ENCODE measurements at regions not wholly inside any gene's neighbourhood (a gene's known extent, or its start where the extent isn't known, plus 50 kb on each side); places are given as distances from the start of the nearest gene placed in this dataset.
"Not testable (repeated sequence)": the region's sequence is repeated elsewhere in the genome, so short reads cannot be mapped to it uniquely, and the experiment has no call there.

DNA sequence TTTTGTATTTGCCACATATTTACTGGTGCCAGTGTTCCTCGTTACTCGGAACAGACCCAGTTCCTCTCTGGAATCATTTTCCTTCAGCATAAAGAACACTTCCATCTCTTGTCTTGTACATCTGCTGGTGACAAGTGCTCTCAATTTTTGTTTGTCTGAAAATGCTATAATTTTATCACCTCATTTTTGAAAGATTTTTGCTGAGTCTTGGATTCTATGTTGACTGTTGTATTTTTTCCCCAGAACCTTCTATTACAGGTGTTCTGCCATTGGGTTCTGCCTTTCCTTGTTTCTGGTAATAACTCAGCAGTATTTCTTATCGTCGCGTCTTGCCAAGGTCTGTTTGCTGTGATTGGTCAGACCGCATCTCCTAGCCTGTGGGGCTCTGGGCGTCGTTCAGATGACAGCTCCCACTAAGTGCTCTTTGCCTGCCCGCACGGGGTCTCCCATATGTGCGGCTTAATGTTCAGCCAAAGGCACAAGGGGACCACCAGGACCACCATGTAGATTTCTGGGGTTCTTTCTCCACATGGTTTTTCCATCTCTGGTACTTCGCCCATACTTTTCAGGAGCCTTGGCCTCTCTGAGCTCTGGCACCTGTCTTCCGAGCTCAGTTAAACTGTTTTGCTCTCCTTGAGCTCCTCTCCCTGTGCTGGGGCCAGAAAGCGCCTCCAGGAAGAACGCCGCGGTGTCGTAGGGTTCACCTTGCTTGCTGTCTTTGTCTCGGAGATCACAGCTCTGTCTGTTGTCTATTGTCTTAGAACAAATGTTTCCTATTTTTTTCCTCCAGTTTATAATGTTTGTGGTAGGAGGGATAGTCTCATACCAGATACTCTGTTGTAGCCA is 80.0 kb downstream of the METRNL start:
- no peak for DNase-seq

DNA sequence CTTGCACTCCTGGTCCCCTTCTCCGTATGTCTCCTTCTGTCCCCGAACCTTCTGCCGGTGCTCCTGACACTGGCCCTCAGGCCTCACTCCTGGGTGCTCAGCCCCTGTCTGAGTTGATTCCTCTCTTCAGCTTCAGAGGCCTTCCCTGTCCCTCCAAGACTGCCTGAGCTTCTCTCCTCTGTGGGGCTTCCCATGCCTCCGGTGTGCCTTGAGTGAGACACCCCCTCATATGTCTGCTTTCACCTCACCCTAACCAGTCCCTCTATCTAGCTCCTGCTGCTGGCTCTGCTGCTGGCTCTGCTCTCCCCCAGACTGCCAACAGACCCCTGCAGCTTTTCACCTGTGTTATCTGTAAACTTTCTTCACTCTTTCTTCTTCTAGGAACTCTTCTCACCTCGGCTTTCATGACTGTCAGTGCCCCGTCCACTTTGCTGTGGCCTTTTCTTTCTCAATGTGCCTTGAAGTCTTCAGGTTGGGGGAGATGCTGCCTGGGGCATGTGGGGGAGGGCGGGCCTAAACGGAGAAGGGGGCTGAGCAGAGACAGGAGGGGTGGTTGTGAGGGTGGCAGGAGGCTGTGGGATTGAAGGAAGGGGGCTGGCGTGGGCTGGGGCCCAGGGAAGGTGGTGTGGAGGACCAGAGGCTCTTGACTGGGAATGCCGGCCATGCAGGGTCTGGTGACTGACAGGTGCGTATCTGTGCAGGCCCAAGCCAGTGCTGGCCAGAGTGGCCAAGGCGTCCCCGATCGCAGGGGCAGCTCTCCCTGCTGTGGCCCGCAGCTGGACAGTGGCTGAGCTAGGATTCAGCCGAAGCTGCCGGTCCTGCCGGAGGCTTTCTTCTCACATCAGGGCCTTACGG is 81.3 kb downstream of the METRNL start:
- no peak for DNase-seq

DNA sequence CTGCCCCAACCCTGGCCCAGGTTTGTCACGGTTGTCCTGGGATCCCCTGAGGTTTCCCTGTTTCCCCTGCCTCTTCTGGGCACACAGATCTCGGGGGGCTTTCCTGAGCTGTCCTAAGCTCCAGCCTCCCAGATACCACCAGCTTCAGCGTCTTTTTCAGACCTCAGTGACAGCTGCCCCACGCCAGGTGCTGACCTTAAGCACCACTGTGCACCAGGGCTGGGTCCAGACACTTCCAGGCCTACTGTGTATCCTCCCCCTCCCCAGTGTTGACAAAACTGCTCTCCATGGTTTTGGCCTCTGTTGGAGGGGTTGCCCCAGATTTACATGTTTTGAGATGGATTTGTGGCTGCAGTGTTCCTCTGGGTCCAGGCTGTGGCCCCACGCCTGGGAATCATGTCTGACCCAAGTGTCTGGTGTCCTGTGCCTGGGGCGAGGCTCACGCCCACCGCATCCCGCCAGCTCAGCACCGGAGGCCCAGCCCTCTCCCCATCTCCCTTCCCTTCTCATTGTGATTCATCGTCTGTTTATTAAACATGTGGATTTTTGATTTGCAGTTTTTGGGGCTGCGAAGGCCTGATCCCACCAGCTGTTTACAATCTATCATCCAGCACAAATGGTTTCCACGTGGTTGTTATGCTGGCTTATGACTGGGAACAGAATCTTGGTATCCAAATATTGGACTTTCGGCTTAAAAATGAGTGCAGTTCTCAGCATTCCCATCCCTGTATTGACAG is 82.1 kb downstream of the METRNL start:
- DNase-seq: no peak

DNA sequence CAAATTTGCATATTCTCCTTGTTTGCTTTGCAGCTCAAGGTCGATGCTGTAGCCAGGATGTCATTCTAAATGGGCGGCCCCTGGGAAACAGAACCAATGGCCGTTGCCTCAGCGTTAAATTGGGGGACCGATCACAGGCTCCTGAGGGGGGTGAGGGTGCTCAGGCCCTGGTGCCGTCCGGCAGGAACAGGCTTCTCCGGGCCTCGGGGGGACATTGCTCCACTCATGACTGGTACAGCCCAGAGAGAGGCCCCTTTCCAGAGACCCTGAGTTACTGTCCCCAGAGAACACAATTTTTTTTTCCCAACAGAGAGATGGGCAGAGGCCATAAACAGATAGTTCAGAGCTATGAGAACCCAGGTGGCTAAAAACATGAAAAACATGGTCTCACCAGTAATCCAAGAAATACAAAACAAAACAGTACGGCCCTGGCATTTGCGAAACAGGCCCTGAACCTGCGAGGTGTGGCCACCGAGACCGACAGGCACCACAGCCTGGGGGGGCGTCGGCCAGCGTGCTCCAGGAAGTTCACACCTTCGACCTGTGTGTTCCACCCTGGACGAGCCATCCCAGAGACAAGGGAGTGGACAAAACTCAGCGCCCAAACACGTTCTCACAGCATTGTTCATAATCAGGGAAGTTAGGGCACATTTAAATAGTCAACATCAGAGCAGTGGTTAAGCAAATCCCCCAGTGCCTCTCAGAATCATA is 82.8 kb downstream of the METRNL start:
- DNase-seq: no peak

DNA sequence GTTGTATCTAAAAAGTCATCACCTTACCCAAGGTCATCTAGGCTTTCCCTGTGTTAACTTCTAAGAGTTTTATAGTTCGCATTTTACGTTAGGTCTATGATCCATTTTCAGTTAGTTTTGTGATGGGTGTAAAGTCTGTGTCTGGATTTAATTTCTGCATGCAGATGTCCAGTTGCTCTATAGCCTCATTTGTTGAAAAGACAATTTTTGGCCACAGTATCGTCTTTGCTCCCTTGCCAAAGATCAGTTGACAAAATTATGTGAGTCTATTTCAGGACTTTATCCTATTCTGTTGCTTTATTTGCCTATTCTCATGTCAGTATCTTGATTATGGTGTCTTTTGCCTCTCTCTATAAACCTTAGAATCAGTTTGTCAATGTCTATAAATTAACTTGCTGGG is 85.1 kb downstream of the METRNL start:
- DNase-seq: no peak

DNA sequence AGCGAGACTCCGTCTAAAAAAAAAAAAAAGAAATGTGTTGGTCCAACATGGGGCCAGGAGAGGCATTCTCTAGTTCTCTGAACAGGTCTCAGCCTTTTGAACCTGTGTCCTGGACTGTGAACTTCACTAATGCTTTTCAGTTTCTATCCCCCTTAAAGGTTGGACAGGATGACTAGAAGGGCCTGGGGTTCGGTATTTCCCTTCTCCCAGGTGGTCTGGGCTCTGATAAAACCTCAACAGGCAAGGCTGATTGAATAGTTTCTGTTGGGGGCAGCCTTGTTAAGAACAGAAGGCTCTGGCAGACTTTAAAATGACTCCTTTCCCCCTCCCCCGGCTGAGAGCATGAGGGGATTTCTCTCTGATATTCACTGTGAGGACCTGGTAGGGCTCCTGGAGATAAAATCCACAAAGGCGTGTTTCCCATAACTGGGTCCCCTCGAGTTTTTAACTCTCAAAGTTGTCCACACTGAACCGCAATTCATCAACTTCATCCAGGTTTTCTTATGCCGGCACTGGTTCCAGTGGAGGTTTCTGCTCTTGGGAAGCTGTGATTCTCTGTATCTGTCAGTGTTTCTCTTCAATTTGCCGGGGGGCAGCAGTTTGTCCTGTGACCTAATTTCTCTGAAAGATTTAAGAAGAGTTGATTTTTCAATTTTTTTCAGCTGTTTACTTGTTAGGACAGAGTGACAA is 91.3 kb downstream of the METRNL start:
- DNase-seq: no peak

DNA sequence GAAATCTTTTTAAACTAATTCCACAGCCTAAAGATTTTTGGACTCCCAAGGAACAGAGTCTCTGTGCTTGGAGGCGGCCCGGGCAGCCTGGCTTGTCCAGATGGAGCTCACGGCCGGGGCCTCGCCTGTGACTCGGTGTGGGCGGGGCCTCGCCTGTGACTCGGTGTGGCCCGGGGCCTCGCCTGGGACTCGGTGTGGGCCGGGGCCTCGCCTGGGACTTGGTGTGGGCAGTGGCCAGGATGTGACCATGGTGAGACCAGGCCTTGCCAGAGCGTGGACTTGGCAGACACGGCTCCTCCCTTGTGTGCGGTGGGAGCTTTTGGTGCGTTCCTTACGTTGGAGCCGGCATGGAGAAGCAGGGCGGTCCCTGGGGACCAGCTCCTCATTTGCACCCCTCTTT is 92.3 kb downstream of the METRNL start:
- no peak for DNase-seq

DNA sequence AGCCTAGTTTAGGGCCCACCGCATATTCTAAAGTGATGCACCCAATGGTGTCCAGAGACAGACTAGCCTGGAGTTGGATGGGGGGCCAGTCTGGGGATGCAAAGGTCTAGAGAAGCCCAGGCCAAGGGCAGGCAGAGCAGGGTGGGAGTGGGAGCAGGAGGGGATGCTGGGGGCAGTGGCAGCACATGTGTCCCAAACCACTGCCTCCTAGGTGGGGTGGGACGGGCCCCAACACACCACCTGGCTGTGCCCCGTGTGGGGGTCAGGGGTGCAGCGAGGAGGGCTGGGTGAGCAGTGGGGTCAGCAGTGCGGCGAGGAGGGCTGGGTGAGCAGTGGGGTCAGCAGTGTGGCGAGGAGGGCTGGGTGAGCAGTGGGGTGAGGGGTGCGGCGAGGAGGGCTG is 92.7 kb downstream of the METRNL start:
- DNase-seq: not testable (repeated sequence)

DNA sequence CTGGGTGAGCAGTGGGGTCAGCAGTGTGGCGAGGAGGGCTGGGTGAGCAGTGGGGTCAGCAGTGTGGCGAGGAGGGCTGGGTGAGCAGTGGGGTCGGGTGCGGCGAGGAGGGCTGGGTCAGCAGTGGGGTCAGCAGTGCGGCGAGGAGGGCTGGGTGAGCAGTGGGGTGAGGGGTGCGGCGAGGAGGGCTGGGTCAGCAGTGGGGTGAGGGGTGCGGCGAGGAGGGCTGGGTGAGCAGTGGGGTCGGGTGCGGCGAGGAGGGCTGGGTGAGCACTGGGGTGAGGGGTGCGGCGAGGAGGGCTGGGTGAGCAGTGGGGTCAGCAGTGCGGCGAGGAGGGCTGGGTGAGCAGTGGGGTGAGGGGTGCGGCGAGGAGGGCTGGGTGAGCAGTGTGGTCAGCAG is 93.2 kb downstream of the METRNL start:
- DNase-seq: not testable (repeated sequence)

DNA sequence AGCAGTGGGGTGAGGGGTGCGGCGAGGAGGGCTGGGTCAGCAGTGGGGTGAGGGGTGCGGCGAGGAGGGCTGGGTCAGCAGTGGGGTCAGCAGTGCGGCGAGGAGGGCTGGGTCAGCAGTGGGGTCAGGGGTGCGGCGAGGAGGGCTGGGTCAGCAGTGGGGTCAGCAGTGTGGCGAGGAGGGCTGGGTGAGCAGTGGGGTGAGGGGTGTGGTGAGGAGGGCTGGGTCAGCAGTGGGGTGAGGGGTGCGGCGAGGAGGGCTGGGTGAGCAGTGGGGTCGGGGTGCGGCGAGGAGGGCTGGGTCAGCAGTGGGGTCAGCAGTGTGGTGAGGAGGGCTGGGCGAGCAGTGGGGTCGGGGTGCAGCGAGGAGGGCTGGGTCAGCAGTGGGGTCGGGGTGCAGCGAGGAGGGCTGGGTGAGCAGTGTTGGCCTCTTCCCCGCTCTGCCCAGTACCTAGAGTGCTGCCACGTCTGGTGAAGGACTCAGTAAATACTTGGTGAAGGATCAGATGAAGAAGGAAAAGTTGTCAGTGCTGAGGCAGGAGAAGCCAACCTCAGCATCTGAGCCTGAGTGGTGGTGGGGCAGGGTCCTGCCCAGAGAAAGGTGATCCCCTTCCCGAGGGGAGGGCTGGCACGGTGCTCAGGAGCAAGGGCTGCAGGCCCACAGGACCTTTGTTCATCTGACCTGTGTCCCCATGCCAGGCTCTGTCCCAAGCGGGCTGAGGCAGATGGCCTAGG is 93.9 kb downstream of the METRNL start:
- not testable (repeated sequence) for DNase-seq

DNA sequence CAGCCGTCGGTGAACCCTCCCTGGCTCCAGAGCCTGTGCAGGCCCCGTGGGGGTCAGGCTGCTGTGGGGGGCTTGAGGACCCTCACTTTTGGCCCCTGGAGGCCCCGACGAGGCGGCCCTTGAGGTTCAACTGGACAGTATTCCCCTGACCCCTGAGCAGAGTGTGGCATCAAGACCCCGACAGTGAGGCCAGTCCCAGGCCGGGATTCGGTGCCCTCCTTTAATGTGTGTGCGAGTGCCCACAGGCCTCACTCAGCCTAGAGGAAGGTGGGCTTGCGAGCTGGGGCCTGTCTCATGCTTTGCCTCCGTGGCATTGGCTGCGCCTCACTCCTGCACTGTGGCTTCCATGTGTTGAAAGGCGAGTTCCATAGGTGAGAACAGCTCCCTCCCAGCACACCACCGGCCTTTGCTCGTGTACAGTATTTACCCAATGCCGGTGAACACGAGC is 94.5 kb downstream of the METRNL start:
- DNase-seq: no peak

DNA sequence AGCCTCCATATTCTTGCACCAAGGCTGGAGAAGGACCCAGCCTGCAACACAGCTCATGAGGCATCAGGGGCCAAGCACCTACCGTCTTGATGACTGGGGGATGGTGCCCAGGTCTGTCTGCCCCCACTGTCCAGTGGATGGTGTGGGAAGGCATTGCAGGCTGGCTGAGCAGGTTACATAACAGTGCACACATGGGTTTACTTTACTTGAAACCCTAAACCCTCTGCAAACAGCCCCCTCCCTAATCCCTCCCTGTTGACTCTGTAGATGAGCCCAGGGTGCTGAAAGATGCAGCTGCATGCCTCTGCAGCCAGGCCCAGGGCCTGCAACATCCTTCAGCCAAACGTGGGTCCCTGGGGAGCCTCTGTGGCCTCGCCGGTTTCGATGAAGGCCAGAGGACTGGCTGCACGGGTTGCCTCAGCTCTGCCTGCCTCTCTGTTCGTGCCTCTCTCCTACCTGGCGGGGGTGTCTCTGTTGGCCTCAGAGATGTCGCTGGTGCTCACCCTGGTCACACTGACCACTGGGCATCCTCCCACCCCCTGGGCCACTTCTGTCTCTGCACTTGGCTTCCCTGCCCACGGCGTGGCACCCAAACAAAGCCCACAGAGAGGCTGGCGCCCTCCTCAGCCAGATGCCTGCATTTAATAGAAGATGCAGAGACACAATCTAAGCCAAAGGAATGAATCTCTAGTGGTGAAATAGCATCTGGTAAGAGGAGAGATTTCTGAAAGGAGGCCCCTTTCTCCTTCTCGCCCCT is 95.1 kb downstream of the METRNL start:
- peak; percentile 66 for DNase-seq

DNA sequence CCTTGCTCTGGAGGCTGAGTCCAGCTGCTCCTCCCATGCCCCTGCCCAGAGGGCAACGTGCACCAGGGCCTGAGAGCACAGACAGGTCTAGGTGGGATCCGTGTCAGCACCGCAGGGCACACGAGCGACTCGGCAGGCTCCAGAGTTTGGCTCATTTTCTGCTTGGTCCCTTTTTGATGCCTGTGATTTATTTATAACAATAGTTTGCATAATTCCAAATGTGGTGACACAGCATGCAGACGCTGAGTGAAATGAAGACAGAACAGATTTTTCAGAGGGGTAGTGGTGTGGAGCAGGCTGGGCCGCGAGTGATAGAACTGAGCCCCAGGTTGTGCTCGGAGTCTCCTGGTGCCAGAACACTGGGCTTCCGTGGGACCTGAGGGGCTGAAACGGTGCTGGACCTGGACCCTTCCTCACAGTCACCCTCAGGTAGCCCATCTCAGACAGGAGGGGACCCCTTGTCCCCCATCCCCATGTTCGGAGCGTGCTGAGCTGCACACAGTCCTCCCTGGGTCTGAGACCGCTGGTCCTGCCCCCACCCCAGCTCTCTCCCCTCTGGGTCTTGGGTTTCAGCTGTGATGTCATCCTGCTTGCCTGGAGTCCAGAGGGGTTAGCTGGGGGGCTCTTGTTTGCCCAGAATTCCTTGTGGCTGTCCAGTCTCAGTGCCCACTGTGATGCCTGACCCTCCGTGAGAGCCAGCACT is 95.9 kb downstream of the METRNL start:
- no peak for DNase-seq

DNA sequence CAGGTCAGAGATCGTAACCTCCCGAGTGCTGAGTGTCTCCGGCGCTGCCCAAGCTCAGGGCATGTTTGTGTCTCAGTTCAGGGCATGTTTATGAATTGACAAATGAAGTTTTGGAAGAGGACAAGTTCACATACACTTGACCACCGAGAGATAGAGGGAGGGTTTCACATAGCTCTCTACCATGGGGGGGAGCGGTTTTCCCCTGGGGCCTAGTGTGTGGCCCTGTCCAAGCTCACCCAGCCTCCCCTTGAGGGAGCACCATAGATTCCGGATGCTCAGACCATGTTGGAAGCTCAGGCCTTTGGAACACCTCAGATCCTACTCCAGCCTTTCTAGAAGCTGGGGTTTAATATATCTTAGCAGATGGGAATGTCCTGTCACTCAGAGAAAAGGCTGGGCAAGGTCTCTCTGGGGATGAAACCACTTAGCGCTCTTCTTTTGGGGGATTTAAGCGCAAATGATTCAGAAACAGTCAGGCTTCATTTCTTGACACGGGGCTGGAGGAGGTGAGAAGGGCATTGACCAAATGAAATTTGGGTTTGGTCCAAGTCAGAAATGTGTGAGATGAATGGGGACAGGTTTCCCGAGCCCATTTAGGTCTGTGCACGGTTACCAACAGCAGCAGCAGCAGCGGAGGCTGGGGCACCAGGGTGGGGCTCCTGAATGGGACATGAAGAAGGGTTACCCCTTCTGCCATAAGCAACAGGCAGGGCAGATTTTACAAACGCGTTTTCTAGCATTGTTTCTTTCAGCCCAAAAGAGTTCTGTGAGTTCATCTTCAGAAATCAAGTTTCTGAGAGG is 96.6 kb downstream of the METRNL start:
- no peak for DNase-seq

DNA sequence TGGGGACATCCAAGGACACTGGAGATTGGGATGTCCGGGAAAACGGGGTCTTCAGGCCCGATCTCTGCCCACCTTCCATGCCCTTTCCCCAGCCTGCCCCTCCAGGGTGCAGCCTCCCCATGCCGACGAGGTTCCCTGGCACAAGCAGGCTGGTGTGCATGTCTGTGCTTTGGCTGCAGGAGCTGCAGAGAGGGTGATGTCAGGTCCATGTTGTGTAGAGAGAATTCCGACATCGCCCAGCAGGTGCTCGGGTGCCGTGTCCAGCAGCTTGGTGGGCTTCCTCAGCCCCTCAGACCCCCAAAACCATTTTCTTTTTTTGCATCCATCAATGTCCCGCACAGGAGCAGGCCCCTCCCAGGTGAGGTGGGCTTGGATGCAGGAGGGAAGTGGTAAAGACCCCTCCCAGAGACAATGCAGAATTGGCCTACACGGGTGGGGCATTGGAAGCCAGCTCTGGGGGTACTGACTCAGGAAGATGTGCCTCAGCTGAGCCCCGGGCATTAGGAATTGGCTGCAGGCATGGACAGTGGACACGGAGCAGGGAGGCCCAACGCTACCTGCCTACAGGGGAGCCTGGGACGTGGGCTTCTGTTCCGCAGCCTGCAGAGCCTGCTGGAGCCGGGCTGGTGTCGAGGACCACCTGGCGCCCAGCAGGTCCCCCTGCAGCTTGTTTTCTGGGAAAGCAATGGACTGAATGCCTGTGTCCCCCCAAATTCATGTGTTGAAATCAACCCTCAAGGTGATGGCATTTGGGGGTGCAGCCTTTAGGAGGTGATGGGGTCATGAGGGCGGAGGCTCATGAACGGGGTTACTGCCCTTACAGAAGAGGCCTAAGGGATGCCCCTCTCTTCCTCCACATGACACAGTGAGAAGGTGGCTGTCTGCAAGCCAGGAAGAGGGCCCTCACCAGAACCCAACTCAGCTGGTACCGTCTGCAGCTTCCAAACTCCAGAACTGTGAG is 97.5 kb downstream of the METRNL start:
- no peak for DNase-seq

DNA sequence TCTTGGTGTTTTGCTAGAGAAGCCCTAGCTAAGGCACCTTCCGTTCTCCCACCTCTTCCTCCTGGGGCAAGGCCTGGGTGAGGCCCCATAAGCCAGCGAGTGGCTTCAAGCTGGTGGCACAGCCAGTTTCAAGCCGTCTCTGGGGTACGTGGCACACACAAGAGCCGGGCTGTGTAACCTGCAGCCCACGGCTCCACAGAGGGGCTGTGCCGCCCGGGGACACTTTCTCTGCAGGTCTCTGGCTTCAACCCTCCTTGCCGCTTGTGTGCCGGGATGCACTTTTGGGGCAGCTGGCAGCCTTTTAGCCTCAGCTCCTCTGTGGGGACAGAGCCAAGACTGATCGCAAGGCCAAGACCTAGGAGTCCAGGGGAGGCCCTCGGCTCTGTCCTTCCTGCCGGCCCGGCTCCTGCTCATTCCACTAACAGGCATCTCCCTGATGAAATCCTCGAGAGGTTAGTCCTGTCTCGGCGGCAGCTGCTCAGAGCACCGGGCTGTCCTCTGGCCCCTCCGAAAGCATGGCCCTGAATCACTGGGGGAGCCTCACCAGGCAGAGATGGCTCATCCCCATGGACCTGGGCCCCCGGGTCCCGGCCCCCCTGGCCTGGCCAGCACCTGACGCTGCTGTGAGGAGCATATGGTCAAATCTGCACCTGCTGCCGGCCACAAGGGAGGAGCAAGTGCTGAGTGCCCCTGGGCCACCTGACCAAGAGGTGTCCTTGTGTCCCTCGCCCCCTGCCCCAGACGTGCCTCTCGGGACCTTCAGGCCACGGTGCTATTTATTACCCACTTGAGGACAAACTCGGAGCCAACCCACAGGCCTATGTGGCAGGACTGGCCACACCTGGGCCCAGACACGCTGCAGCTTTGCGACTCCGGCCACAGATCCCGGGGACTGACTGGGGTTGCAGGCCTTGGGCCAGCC is 98.5 kb downstream of the METRNL start:
- no peak for DNase-seq

Measured in DMS153 (cell line).